Mesendoderm (in vitro differentiated cells): ENCODE measurements at regions not wholly inside any gene's neighbourhood (a gene's known extent, or its start where the extent isn't known, plus 50 kb on each side); places are given as distances from the start of the nearest gene placed in this dataset.

Experiments used
- DNase-seq: peaks from one replicate; pipeline ENCODE4 v3.0.0; 2013
- H2AK5ac ChIP-seq: 2 replicates; pipeline ENCODE4 v1.6.1; 2013; ENCODE audit warnings: low read length, inconsistent platforms
- H2BK120ac ChIP-seq: 2 replicates; pipeline ENCODE4 v1.6.1; 2013; ENCODE audit warnings: low read depth, mild to moderate bottlenecking, low read length, moderate library complexity, mixed read lengths
- H2BK15ac ChIP-seq: replicated peaks from 2 replicates; pipeline ENCODE4 v1.6.1; 2013; ENCODE audit warnings: low read depth, mild to moderate bottlenecking, moderate library complexity
- H2BK5ac ChIP-seq: 2 replicates; pipeline ENCODE4 v1.6.1; 2013; ENCODE audit warnings: low read length, inconsistent platforms
- H3K18ac ChIP-seq: 2 replicates; pipeline ENCODE4 v1.6.1; 2013; ENCODE audit warnings: mild to moderate bottlenecking, low read length, mixed read lengths
- H3K23ac ChIP-seq: one replicate; pipeline ENCODE4 v1.6.1; 2013; ENCODE audit warnings: low read length
- H3K27ac ChIP-seq: 2 replicates; pipeline ENCODE4 v1.5.1; 2013; ENCODE audit warnings: low read depth, mild to moderate bottlenecking, inconsistent platforms, low read length, moderate library complexity
- H3K27me3 ChIP-seq: 2 replicates; pipeline ENCODE4 v1.6.1; 2013; ENCODE audit warnings: low read length, control low read depth, mild to moderate bottlenecking, inconsistent platforms; ENCODE audit not compliant: insufficient read depth, poor library complexity
- H3K36me3 ChIP-seq: 2 replicates; pipeline ENCODE4 v1.6.1; 2013; ENCODE audit warnings: low read length, inconsistent platforms; ENCODE audit not compliant: control insufficient read depth, insufficient read depth
- H3K4ac ChIP-seq: one replicate; pipeline ENCODE4 v1.6.1; 2013; ENCODE audit warnings: low read depth, mild to moderate bottlenecking, low read length, moderate library complexity
- H3K4me1 ChIP-seq: 2 replicates; pipeline ENCODE4 v1.6.1; 2013; ENCODE audit warnings: low read depth, low read length, inconsistent platforms; ENCODE audit not compliant: control insufficient read depth
- H3K4me2 ChIP-seq: 2 replicates; pipeline ENCODE4 v1.6.1; 2013; ENCODE audit warnings: low read length
- H3K4me3 ChIP-seq: 2 replicates; pipeline ENCODE4 v1.5.1; 2013; ENCODE audit warnings: mild to moderate bottlenecking, low read length
- H3K56ac ChIP-seq: one replicate; pipeline ENCODE4 v1.6.1; 2013; ENCODE audit warnings: low read length
- H3K79me1 ChIP-seq: 2 replicates; pipeline ENCODE4 v1.6.1; 2013; ENCODE audit warnings: low read length, inconsistent platforms
- H3K79me2 ChIP-seq: 2 replicates; pipeline ENCODE4 v1.6.1; 2013; ENCODE audit warnings: mild to moderate bottlenecking, low read length; ENCODE audit not compliant: control insufficient read depth, insufficient read depth
- H3K9ac ChIP-seq: 2 replicates; pipeline ENCODE4 v1.6.1; 2013; ENCODE audit warnings: low read length, inconsistent platforms
- H4K5ac ChIP-seq: one replicate; pipeline ENCODE4 v1.6.1; 2013; ENCODE audit warnings: low read length
- H4K8ac ChIP-seq: one replicate; pipeline ENCODE4 v1.6.1; 2013; ENCODE audit warnings: low read depth, mild to moderate bottlenecking, control low read depth, low read length, moderate library complexity
- WGBS: extraction: QIAGEN DNeasy Blood & Tissue Kit; methylation state at CpG from one replicate; pipeline ENCODE4 v1.1.7; 2013; ENCODE audit warnings: low lambda C conversion rate, missing lambda C conversion rate; ENCODE audit not compliant: insufficient coverage; ENCODE audit errors: extremely low coverage; 5-methylcytosine and 5-hydroxymethylcytosine counted together

GRCh38 chr12:89087876-89088275, 264.4 kb downstream of the DUSP6 start:
- Histone ChIP-seq H3K23ac (no peak overlapping the region), H3K27ac (peak overlapping the region; percentile 71), H3K18ac (peak overlapping the region; percentile 94), H3K4ac (peak overlapping the region; percentile 43), H2BK15ac (no peak overlapping the region), H3K27me3 (no peaks in the 10 kb centered on the region), H3K79me1 (no peaks in the 10 kb centered on the region), H2AK5ac (no peak overlapping the region), H3K79me2 (no peaks in the 10 kb centered on the region), H3K4me3 (no peak overlapping the region), H3K9ac (no peak overlapping the region), H4K8ac (no peak overlapping the region), H3K4me1 (peaks cover 11% of the 10 kb centered on the region), H4K5ac (no peak overlapping the region), H3K56ac (peak overlapping the region; percentile 34), H3K4me2 (no peak overlapping the region), H3K36me3 (no peaks in the 10 kb centered on the region), H2BK120ac (no peak overlapping the region), H2BK5ac (peak overlapping the region; percentile 74)
- DNase-seq = peak; percentile 96
- WGBS = no CpG with 5 or more reads among the region's 1 CpG

- H3K4ac ChIP-seq = peak overlapping the region; percentile 96
- peak overlapping the region; percentile 54 for H2AK5ac ChIP-seq
- no peaks in the 10 kb centered on the region for H3K79me2 ChIP-seq
- H3K18ac ChIP-seq = peak overlapping the region; percentile 69
- DNase-seq = peak; percentile 92
- H3K4me3 ChIP-seq = no peak overlapping the region
- no peaks in the 10 kb centered on the region for H3K27me3 ChIP-seq
- H3K9ac ChIP-seq = peak overlapping the region; percentile 36
- peak overlapping the region; percentile 80 for H3K56ac ChIP-seq
- no peak overlapping the region for H2BK15ac ChIP-seq
- H2BK5ac ChIP-seq = peak overlapping the region; percentile 97
- H3K79me1 ChIP-seq = no peaks in the 10 kb centered on the region
- H3K27ac ChIP-seq = peak overlapping the region; percentile 46
- no peak overlapping the region for H3K23ac ChIP-seq
- H4K8ac ChIP-seq = no peak overlapping the region
- WGBS = no CpG with 5 or more reads among the region's 6 CpGs
- H2BK120ac ChIP-seq = peak overlapping the region; percentile 1
- peak overlapping the region; percentile 50 for H4K5ac ChIP-seq
- no peak overlapping the region for H3K4me2 ChIP-seq
- H3K36me3 ChIP-seq = no peaks in the 10 kb centered on the region
- peaks cover 11% of the 10 kb centered on the region for H3K4me1 ChIP-seq
Observed at GRCh38 chr12:89087149-89087825, 265.0 kb downstream of the DUSP6 start.

GRCh38 chr12:89085421-89085820, 266.9 kb downstream of the DUSP6 start:
- H3K36me3 ChIP-seq = no peaks in the 10 kb centered on the region
- H3K4ac ChIP-seq = peak overlapping the region; percentile 46
- peak overlapping the region; percentile 52 for H3K56ac ChIP-seq
- H3K4me2 ChIP-seq = no peak overlapping the region
- H2AK5ac ChIP-seq = peak overlapping the region; percentile 59
- H3K9ac ChIP-seq = no peak overlapping the region
- no peaks in the 10 kb centered on the region for H3K27me3 ChIP-seq
- peak; percentile 29 for DNase-seq
- H2BK120ac ChIP-seq = peak overlapping the region; percentile 17
- H3K79me2 ChIP-seq = no peaks in the 10 kb centered on the region
- H2BK15ac ChIP-seq = peak overlapping the region; percentile 21
- H3K4me3 ChIP-seq = no peak overlapping the region
- H3K18ac ChIP-seq = peak overlapping the region; percentile 88
- H4K8ac ChIP-seq = no peak overlapping the region
- peak overlapping the region; percentile 21 for H2BK5ac ChIP-seq
- H3K4me1 ChIP-seq = peaks cover 21% of the 10 kb centered on the region
- H3K79me1 ChIP-seq = no peaks in the 10 kb centered on the region
- H3K23ac ChIP-seq = no peak overlapping the region
- no CpG with 5 or more reads among the region's 5 CpGs for WGBS
- no peak overlapping the region for H3K27ac ChIP-seq
- no peak overlapping the region for H4K5ac ChIP-seq

- no peaks in the 10 kb centered on the region for H3K79me2 ChIP-seq
- DNase-seq = no peak
- H2BK5ac ChIP-seq = no peak overlapping the region
- no peak overlapping the region for H3K4me3 ChIP-seq
- no peak overlapping the region for H4K8ac ChIP-seq
- no peak overlapping the region for H2BK120ac ChIP-seq
- H3K79me1 ChIP-seq = no peaks in the 10 kb centered on the region
- no peaks in the 10 kb centered on the region for H3K27me3 ChIP-seq
- H3K18ac ChIP-seq = no peak overlapping the region
- H2AK5ac ChIP-seq = no peak overlapping the region
- no peak overlapping the region for H3K4me2 ChIP-seq
- no CpG with 5 or more reads among the region's 3 CpGs for WGBS
- H3K23ac ChIP-seq = no peak overlapping the region
- no peak overlapping the region for H3K4ac ChIP-seq
- H3K9ac ChIP-seq = no peak overlapping the region
- H3K27ac ChIP-seq = no peak overlapping the region
- H4K5ac ChIP-seq = no peak overlapping the region
- no peak overlapping the region for H3K56ac ChIP-seq
- H3K4me1 ChIP-seq = peaks cover 21% of the 10 kb centered on the region
- peak overlapping the region; percentile 8 for H2BK15ac ChIP-seq
- H3K36me3 ChIP-seq = no peaks in the 10 kb centered on the region
Observed at GRCh38 chr12:89084751-89085150, 267.6 kb downstream of the DUSP6 start.

- Histone ChIP-seq H3K23ac (no peak overlapping the region), H4K5ac (no peak overlapping the region), H2AK5ac (no peak overlapping the region), H4K8ac (no peak overlapping the region), H2BK5ac (no peak overlapping the region), H3K4me3 (no peak overlapping the region), H3K79me2 (no peaks in the 10 kb centered on the region), H2BK15ac (peak overlapping the region; percentile 74), H3K18ac (peak overlapping the region; percentile 75), H3K4ac (no peak overlapping the region), H2BK120ac (no peak overlapping the region), H3K27me3 (no peaks in the 10 kb centered on the region), H3K4me2 (no peak overlapping the region), H3K79me1 (no peaks in the 10 kb centered on the region), H3K9ac (no peak overlapping the region), H3K27ac (no peak overlapping the region), H3K56ac (no peak overlapping the region), H3K36me3 (no peaks in the 10 kb centered on the region), H3K4me1 (peaks cover 19% of the 10 kb centered on the region)
- DNase-seq = no peak
- WGBS = no CpG with 5 or more reads among the region's 3 CpGs
Observed at GRCh38 chr12:89083491-89083890, 268.8 kb downstream of the DUSP6 start.

- H2AK5ac ChIP-seq = peak overlapping the region; percentile 2
- H3K79me2 ChIP-seq = no peaks in the 10 kb centered on the region
- no CpG with 5 or more reads among the region's 1 CpG for WGBS
- H3K4me3 ChIP-seq = no peak overlapping the region
- H3K4me1 ChIP-seq = peaks cover 17% of the 10 kb centered on the region
- peak overlapping the region; percentile 2 for H3K4ac ChIP-seq
- peak overlapping the region; percentile 8 for H2BK120ac ChIP-seq
- H3K27me3 ChIP-seq = no peaks in the 10 kb centered on the region
- H3K36me3 ChIP-seq = no peaks in the 10 kb centered on the region
- H4K8ac ChIP-seq = no peak overlapping the region
- H3K56ac ChIP-seq = peak overlapping the region; percentile 19
- peak overlapping the region; percentile 28 for H3K18ac ChIP-seq
- H3K27ac ChIP-seq = no peak overlapping the region
- no peak overlapping the region for H3K4me2 ChIP-seq
- H2BK15ac ChIP-seq = no peak overlapping the region
- no peak overlapping the region for H3K23ac ChIP-seq
- H4K5ac ChIP-seq = no peak overlapping the region
- no peak overlapping the region for H2BK5ac ChIP-seq
- H3K9ac ChIP-seq = no peak overlapping the region
- no peak for DNase-seq
- H3K79me1 ChIP-seq = no peaks in the 10 kb centered on the region
Observed at GRCh38 chr12:89082370-89082753, 269.9 kb downstream of the DUSP6 start.
